DMS 273 treated with DMSO at 0.1 percent for 48 hours (cell line): ENCODE measurements at regions not wholly inside any gene's neighbourhood (a gene's known extent, or its start where the extent isn't known, plus 50 kb on each side); places are given as distances from the start of the nearest gene placed in this dataset.
A peak's percentile ranks its signal among the peaks of the same experiment; 100 is the strongest.
"Not testable (repeated sequence)": the region's sequence is repeated elsewhere in the genome, so short reads cannot be mapped to it uniquely, and the experiment has no call there.

Experiments used
- DNase-seq: peaks from one replicate; lab custom pipeline; 2025; lab: John Stamatoyannopoulos, UW

DNA sequence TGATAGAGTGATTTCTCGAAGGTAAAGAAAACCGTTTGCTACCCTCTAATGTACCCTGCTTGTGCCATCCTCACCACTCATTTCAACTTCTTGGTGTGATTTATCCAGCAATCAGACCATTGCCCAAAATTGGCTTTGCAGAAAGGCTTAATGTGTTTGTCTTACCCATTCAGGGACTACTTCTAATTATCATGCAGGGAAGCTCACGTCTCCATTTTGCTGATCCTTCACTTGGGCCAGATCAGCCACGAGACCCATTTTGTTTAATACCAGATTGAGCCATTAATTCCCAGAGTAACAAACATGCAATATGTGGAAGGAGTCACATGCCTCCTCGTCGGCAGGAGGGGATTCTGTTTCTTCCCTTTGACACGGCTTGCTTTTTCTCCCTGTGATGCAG, 51.1 kb upstream of the CRY1 start:
- no peak for DNase-seq

DNA sequence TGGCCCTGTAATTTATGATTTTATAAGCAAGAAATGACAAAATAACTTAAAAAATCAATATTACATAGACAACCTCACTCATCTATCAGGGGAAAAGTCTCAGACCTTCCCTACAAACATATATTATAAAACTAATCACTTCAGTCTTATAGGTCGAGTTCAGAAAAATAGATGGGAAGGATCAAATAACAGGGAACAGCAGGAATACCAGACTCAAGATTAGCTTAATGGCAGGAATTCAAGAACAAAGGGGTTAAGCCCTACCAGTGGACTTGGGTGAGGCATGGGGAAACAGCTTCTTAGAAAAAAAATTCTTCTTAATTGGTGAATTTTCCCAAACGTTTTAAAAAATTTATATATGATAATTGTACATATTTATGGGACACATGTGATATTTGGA, 51.6 kb upstream of the CRY1 start:
- no peak for DNase-seq

DNA sequence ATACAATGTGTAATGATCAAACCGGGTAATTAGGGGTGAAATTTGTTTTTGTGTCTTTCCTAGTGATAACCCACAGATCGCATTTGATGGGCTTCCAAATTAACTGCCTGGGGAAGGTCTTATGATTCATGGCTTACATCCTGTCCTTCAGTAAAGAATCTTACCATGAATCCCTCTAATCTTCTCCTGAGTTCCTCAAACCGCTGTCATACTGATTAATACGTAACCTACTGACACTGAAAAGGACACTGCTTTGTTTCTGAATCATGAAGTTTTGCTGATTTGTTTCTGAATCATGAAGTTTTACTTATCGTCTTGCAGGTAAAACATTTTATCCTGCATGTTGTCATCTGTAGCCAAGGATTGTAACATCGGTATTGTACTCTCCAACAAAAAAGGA, 52.0 kb upstream of the CRY1 start:
- no peak for DNase-seq

- no peak for DNase-seq
Measured at GRCh38 chr12:107148107-107148506, 54.8 kb upstream of the CRY1 start.

DNA sequence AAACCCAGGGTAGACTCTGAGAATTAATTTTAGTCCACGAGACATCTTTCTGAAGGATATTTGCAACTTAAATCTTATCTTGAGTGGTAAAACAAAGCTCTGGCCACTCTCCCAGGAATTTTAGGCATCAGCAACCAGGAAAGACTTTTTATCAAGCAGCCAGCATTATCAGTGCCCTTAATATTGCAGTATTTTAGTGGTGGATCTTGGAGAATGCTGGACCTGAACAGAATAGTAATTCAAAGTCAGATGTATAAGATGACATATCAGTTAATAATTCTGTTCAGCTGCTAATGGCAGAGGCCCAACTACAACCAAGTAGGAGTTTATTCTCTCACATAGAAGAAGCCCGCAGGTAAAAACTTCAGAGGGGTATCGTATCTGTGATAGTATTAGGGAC, 59.0 kb upstream of the CRY1 start:
- no peak for DNase-seq

GRCh38 chr12:107159384-107159900, 66.1 kb upstream of the CRY1 start:
- DNase-seq, result no peak

DNA sequence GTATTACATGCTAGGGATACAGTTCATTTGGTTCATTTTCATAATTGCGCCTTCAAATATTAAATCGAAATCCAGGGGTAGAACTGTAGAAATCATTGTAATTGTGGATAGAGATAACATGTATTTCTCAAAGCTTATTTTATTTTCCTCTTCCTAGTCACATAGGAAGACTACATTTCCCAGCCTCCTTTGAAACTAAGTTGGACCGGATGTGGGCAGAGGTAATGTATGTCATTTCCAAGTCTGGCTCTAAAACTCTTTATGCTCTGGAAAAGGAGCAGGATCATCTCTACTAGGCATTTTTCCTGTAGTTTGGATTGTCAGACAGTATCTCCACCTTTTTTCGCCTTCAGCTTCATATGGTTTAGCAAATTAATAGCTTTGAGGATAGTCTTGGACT, 70.1 kb upstream of the CRY1 start:
- no peak for DNase-seq

GRCh38 chr12:107164392-107164791, 71.0 kb upstream of the CRY1 start:
- DNase-seq, result no peak

- DNase-seq, result no peak
Measured at GRCh38 chr12:107165581-107165980, 72.2 kb upstream of the CRY1 start.

DNA sequence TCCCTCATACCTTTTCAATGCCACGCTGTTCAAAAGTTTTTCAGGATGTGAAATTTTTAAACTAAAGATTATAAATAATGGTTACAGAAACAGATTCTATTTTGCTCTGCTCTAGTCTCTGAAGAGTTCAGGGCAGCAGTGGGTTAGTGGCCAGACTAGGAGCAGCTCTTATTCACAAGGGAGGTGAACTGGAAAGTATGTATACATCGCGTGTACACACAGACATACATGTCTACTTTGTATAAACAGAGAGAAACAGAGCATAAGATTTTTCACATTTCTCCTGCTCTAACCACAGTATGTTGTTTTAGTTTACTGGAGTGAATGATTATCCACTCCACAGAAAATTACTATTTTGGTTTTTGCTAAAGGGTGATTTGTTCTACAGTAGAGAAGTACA, 74.4 kb upstream of the CRY1 start:
- no peak for DNase-seq

DNA sequence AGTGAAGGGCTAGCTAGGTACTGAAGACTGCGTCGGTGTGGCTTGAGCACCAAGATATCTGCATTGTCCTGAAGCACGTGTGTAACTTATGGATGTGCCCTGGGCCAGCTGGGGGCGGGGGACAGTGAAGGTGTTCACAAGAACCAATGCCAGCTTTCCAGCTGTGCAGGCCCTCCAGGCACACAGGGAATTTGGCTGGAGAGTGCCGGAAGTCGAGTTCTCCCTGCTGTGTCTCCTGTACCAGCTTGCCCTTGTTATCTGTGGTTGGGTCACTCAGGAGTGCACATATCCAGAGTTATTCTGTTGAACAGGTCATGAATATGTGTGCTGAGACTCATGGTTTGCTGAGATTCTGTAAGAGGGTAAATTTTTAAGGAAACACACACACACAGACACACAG, 75.9 kb upstream of the CRY1 start:
- DNase-seq, result no peak

GRCh38 chr12:107178776-107179175, 85.4 kb upstream of the CRY1 start:
- DNase-seq, result no peak

- no peak for DNase-seq
Measured at GRCh38 chr12:107179871-107180270, 86.5 kb upstream of the CRY1 start.

DNA sequence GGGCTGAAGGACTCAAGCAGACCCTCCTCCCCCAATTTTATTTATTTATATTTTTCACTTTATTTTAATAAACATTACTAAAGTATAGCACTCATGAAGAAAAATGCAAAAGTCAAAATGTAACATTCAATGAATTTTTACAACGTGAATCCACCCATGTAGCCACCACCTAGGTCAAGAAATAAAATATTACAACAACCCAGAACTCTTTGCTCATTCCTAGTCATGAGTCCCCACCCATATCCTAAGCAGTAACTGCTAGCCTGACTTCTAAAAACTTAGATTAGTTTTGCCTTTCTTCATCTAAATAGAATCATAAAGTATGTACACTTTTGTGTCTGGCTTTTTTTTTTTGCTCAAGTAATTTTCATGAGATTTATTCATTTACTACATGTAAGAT, 86.9 kb upstream of the CRY1 start:
- DNase-seq, result no peak

DNA sequence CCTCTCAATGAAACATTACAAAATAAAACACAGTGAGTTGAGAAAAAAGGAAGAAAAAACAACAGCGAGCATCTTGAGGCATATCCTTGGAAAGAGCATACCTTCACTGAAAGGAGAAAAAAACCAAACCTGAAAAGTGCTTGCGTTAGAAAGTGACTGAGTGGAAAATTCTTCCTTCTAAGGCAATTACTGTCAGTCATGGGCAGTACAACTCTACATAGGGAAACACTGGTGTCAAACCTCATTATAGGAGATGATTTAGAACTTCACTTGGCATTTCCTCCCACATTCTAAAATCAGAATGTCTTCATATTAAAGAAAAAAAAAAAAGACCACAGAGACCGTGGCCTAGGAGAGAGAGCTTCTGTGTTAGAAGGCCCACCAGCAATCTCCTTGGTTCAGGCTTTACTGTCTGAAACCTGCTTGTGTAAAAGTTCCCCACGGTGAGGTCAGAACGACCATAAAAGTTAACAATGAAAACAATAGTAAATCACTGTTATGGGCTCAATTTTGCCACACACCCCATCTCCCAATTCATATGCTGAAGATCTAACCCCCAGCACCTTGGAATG, 91.1 kb upstream of the CRY1 start:
- no peak for DNase-seq

DNA sequence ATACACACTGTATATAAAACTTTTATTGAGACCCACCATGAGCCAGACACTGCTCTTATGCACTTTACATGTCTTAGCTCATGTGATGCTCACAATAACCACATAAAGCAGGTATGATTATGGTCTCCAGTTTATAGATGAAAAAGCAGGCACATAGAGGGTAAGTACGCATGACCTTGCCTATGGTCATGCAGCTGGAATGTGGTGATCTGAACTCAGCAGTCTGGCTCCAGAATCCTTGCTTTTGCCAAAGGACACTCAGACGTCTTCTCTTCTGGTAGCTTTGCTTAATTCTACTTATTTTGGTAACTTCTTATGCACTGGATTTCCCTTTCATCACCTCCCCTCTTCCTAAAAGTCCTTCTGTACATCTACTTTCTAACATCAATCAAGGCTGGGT, 103.3 kb upstream of the CRY1 start:
- DNase-seq, result no peak

GRCh38 chr12:107200394-107200793, 107.0 kb upstream of the CRY1 start:
- no peak for DNase-seq

GRCh38 chr12:107207931-107208525, 114.7 kb upstream of the CRY1 start:
- no peak for DNase-seq

DNA sequence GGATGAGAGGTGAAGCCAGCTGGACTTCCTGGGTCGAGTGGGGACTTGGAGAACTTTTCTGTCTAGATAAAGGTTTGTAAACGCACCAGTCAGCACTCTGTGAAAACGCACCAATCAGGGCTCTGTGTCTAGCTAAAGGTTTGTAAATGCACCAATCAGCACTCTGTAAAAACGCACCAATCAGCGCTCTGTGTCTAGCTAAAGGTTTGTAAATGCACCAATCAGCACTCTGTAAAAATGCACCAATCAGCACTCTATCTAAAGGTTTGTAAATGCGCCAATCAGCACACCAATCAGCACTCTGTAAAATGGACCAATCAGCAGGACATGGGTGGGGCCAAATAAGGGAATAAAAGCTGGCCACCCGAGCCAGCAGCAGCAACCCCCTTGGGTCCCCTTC, 116.4 kb upstream of the CRY1 start:
- not testable (repeated sequence) for DNase-seq

- not testable (repeated sequence) for DNase-seq
Measured at GRCh38 chr12:107214373-107214773, 121.0 kb upstream of the CRY1 start.

DNA sequence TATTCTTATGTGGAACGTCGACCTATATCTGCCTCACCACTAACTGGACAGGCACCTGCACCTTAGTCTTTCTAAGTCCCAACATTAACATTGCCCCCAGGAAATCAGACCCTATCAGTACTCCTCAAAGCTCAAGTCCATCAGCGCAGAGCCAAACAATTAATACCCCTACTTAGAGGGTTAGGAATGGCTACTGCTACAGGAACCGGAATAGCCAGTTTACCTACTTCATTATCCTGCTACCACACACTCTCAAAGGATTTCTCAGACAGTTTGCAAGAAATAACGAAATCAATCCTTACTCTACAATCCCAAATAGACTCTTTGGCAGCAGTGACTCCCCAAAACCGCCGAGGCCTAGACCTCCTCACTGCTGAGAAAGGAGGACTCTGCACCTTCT, 123.1 kb upstream of the CRY1 start:
- not testable (repeated sequence) for DNase-seq

GRCh38 chr12:107219301-107219700, 126.0 kb upstream of the CRY1 start:
- no peak for DNase-seq

- no peak for DNase-seq
Measured at GRCh38 chr12:107221913-107222312, 128.6 kb upstream of the CRY1 start.

DNA sequence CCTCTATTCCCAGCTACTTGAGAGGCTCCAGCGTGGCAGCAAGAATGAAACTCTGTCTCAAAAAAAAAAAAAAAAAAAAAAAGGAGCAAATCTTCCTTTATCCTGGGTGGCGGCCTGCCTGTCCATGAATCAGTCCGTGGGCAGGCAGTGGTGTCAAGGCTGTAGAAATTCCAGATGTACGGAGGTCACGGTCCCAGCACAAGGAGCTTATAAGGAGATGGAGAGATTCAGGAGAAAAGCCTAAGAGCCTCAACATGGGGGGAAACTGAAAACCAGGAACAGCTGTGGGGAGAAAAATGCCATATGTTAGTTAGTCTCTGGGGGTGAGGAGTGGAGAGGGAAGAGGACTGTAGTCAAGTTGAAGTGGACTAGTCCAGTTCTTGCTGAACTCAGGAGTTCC, 130.5 kb upstream of the CRY1 start:
- DNase-seq, result peak; percentile 87
